Fibroblast of lung (primary cell): ENCODE measurements at regions not wholly inside any gene's neighbourhood (a gene's known extent, or its start where the extent isn't known, plus 50 kb on each side); places are given as distances from the start of the nearest gene placed in this dataset.

Experiments used
- CTCF ChIP-seq, 2 donors: IDR thresholded peaks in 1 of 2; conservative IDR thresholded peaks in 1 of 2; 1 replicate in 1 of 2; 2 replicates in 1 of 2; pipeline ENCODE4 v1.5.1; 2011 to 2012; ENCODE audit warnings: low read length in 2 of 2, control low read depth in 1 of 2, inconsistent platforms in 1 of 2, low read depth in 1 of 2, mild to moderate bottlenecking in 1 of 2
- EZH2 ChIP-seq: IDR thresholded peaks from 2 replicates; pipeline ENCODE4 v1.5.1; 2012; ENCODE audit warnings: low read length, control low read depth, mild to moderate bottlenecking; ENCODE audit errors: missing control alignments

- no peak for TF ChIP-seq CTCF (conservative IDR thresholded peaks at IDR 0.05 in 1 of 2, IDR thresholded peaks at IDR 0.05 in 1 of 2; ENCODE audit: low read depth in 1 of 2, low read length in 2 of 2)
- no peak for TF ChIP-seq EZH2
Observed at GRCh38 chr14:82313889-82314288, 780.2 kb upstream of the SEL1L start.
